SH-SY5Y (cell line): ENCODE measurements at regions not wholly inside any gene's neighbourhood (a gene's known extent, or its start where the extent isn't known, plus 50 kb on each side); places are given as distances from the start of the nearest gene placed in this dataset.
A peak's percentile ranks its signal among the peaks of the same experiment; 100 is the strongest.

ENCODE experiments used
- GATA2 ChIP-seq: IDR thresholded peaks from 2 replicates; pipeline ENCODE4 v1.6.1; 2011; ENCODE audit warnings: mild to moderate bottlenecking, low read depth, low read length
- GATA3 ChIP-seq: IDR thresholded peaks from 2 replicates; pipeline ENCODE4 v1.6.1; 2011; ENCODE audit warnings: low read depth, mild to moderate bottlenecking, low read length, moderate library complexity

- no peak for TF ChIP-seq GATA2
- no peak for TF ChIP-seq GATA3
Observed at GRCh38 chr1:212518188-212519054, 85.7 kb downstream of the NENF start.

GRCh38 chr1:212519131-212519530 lies 86.4 kb downstream of the NENF start:
- TF ChIP-seq GATA3, result no peak
- no peak for TF ChIP-seq GATA2

DNA sequence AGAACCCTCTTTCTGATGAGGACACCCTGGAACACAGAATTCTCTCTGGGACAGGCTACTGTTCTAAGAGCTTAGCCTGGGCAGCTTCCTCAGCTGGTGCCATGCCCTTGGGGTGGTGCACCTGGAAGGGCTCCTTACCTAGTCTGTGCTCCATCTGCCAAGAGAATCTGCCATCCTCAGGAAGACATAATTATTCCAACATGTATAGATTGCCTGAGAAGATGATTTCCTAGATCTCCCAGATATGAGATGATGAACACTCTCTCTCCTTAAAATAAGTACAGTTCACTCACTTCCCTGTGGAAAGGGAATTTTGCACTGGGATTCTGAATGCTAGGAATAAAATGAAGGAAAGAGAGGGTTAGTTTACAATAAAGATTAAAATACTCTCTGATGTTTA lies 87.6 kb downstream of the NENF start:
- TF ChIP-seq GATA2, result peak; percentile 50
- peak; percentile 40; the same call in 1 of the 2 replicates for TF ChIP-seq GATA3

GRCh38 chr1:212520746-212521145 lies 87.8 kb upstream of the ATF3 start:
- TF ChIP-seq GATA2 (no peak), GATA3 (peak; percentile 1; the same call in 1 of the 2 replicates)

DNA sequence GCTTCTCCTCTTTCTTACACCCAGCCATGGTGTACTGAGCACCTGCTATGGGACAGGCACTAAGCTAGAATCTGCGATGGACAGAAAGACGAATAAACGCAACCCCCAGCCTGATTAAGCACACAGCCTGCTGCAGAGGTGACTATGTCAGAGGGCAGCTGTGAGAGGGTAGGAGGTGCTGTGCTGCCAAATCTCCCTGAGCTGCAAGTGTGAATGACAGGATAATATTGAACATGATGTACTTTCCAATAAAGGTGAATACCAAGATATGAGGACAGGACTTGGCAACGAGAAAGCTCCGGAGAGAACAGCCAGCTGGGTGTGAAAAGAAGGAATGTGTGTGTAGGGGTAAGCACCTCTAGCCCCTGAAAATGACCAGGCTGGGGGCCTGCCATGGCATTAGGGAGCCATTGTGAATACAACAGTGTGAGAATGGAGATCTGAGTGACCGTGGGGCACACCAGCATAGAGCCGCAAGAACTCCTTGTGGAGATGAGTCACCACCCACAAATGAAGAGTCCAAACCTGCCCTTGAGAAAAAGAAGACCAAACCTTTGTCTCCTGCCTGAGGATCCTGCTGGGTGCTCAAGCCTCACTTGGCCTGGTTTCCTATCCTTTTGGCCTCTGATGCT lies 83.0 kb upstream of the ATF3 start:
- TF ChIP-seq GATA2, result no peak
- TF ChIP-seq GATA3, result no peak

GRCh38 chr1:212526111-212526491 lies 82.5 kb upstream of the ATF3 start:
- TF ChIP-seq GATA2 (no peak), GATA3 (no peak)

- TF ChIP-seq GATA3 (no peak), GATA2 (no peak)
Observed at GRCh38 chr1:212528501-212528900, 80.1 kb upstream of the ATF3 start.

DNA sequence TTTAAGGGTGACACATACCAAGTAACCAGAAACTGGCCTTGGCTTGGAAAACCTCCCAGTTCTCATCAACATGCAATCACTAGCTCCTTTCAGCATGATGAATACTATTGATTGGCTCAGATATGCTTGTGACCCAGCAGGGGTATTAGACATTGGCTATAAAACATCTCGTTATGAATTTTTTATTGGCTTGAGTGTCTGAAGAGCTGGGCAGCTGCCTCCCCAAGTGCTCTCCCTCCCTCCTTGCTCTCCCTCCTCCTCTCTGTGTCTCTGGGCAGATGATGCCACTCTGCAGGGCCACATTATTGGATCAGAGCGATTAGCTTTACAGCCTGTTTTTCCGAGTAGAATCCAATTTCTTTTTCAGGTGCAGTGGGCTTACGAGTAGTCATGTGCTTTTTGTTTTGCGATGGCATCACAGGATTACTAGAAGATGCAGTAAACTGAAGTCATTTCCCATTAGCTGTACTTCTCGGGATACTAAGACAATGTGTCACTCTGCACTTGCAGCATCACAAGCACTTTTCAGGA lies 79.3 kb upstream of the ATF3 start:
- TF ChIP-seq GATA3 (no peak), GATA2 (no peak)

DNA sequence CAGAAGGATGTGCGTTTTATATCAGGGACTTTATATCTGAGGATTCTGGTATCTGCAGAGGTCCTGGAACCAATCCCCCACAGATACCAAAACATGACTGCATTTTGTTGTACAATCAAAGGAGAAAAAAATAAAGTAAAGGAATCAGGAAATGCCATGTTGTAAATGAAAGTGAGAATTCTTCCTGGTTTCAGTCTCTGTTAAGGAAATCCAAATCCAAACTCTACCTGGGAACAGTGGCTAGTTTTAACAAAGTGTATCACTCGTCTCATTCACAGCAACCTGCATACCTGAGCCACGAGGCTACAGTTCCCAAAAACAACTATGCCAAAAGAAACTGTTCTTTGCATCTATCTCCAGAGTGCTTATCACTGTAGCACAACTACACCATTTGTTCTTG lies 77.3 kb upstream of the ATF3 start:
- TF ChIP-seq GATA3, result no peak
- no peak for TF ChIP-seq GATA2

- TF ChIP-seq GATA3 (no peak), GATA2 (no peak)
Observed at GRCh38 chr1:212531796-212532195, 76.8 kb upstream of the ATF3 start.

GRCh38 chr1:212532469-212533147 lies 76.0 kb upstream of the ATF3 start:
- TF ChIP-seq GATA3, result no peak
- TF ChIP-seq GATA2, result no peak

DNA sequence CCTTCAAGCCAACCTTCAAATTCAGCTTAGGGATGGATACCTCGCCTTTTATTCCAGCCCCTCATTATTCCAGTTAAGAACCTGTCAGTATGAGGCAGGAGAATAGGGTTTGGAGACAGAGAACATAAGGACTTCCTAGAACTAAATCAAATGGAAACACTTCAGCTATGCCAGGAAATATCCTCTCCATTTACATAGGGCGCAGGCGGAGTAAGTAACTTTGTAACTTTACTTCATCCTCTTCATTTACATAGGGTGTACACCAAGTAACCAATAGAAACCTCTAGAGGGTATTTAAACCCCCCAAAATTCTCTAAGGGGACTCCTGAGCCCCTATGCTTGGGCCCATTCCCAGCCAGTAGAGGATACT lies 75.4 kb upstream of the ATF3 start:
- no peak for TF ChIP-seq GATA2
- no peak for TF ChIP-seq GATA3

DNA sequence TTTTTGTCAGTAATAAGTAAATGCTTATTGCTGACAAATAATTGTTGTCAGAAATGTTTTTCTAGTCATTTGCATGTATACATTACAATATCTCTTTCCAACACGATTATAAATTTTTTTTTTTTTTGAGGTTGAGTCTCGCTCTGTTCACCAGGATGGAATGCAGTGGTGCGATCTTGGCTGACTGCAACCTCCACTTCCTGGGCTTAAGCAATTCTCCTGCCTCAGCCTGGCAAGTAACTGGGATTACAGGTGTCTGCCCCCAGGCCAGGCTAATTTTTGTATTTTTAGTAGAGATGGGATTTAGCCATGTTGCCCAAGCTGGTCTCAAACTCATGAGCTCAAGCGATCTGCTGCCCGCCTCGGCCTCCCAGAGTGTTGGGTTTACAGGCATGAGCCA lies 72.0 kb upstream of the ATF3 start:
- TF ChIP-seq GATA3, result no peak
- TF ChIP-seq GATA2, result no peak

GRCh38 chr1:212537610-212538009 lies 71.0 kb upstream of the ATF3 start:
- TF ChIP-seq GATA2 (no peak), GATA3 (no peak)

GRCh38 chr1:212539737-212540430 lies 68.7 kb upstream of the ATF3 start:
- TF ChIP-seq GATA3 (no peak), GATA2 (no peak)
